Breast epithelium (tissue), 3 donors: ENCODE measurements at regions not wholly inside any gene's neighbourhood (a gene's known extent, or its start where the extent isn't known, plus 50 kb on each side); places are given as distances from the start of the nearest gene placed in this dataset.

Experiments
- CTCF ChIP-seq, 3 donors: fragments of 450-650 bp; IDR thresholded peaks; one replicate each; pipeline ENCODE4 v1.5.1; 2016 to 2017; ENCODE audit warnings: antibody characterized with exemption in 3 of 3, mild to moderate bottlenecking in 3 of 3, moderate library complexity in 3 of 3
- POLR2A ChIP-seq: fragments of 450-650 bp; IDR thresholded peaks from one replicate; pipeline ENCODE4 v1.6.1; 2016; ENCODE audit warnings: antibody characterized with exemption, mild to moderate bottlenecking, moderate library complexity

GRCh38 chr22:48310289-48310688, 1517.4 kb downstream of the BRD1 start:
- TF ChIP-seq POLR2A (no peak), CTCF (IDR thresholded peaks at IDR 0.05) (no peak)
